GM21723 (cell line): ENCODE measurements at regions not wholly inside any gene's neighbourhood (a gene's known extent, or its start where the extent isn't known, plus 50 kb on each side); places are given as distances from the start of the nearest gene placed in this dataset.
"Not testable (repeated sequence)": the region's sequence is repeated elsewhere in the genome, so short reads cannot be mapped to it uniquely, and the experiment has no call there.

Source experiments
- ATAC-seq: cut with Tn5 transposase; IDR thresholded peaks from one replicate; pipeline ENCODE4 v1.9.1; 2021; ENCODE audit warnings: mild to moderate bottlenecking, moderate library complexity; ENCODE audit not compliant: unreplicated experiment

- ATAC-seq, result no peak
Observed at GRCh38 chr9:15372455-15372854, 50.2 kb upstream of the SNAPC3 start.

DNA sequence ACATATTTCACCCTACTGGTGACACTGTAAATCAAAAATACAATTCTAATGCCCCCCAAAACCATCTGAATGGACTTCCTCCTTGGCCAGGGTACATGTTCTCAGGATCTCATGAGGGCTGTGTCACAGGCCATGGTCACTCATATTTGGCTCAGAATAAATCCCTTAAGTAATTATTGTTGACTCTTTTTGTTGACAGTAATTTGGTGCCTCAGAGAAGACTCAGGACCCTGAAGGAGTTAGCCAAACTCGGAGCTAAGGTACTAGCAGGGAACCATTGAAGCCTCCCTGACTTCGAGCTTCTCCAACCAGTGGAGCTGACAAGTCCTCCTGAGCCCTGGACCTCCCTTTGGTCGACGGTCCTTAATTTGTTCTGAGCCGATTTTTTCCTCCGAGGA, 51.2 kb upstream of the SNAPC3 start:
- ATAC-seq, result no peak

DNA sequence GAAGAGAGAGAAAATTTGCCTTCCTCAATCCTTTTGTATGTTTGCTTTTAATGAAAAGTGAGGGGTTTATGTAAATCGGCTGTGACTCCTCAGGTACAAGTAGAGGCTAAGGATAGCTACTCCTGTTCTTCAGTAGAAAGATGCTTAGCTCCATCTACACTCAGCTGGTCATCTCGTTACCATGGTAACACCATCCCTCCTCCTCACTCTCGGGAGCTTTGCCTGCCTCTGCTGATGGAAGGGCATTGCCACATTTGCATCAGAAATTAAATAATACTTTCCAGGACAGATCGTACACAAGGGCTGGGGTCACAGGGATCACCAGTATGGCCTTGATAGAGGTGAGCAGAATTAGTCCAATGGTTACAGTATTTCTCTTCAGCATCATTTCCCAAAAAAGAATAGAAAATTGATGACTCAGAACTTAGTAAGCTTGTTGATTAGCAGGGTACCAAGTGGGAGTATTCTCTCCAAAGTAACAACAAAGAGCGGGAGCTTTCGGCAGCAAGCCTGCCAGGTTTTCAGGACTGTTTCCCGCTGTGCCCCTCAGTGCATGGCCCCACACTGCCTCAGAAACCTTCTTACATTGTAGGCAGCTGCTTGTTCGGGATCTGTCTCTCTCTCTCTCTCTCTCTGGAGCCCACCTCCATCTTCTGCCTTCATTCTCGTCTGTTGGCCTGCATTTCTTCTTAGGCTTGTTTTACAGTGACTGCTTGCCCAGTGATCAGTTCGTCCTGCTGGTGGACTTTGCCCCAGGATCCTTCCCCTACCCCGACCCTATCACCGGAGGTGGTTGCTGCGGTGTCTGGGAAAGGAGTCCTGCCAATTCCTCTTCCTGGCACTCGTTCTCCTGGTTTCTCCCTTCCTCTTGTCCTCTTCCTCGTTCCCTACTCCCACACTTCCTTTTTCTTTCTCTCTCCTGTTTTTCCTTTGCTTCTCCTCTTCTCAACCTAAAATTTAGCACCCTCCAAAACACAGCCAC, 51.9 kb upstream of the SNAPC3 start:
- no peak for ATAC-seq

DNA sequence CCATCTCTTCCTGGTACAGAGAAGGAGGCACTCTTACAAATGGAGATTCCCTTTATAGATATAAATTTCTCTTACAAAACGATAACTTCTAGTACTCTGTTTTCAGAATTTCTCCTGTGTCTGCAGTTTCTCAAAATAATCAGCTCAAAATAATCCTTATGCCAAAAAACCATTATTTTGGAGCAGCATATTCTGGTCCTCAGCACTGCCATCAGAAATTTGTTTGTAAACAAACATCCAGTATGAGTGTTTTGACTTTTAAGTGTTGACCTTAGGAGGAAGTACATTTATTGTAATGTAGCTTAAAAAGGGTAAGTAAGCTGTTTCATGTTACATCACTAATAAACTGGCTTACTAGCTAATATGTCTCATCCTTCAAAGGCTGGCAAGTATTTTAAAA, 52.8 kb upstream of the SNAPC3 start:
- no peak for ATAC-seq

- no peak for ATAC-seq
Observed at GRCh38 chr9:15369238-15369637, 53.4 kb upstream of the SNAPC3 start.

- not testable (repeated sequence) for ATAC-seq
Observed at GRCh38 chr9:15364975-15365553, 57.6 kb upstream of the SNAPC3 start.

DNA sequence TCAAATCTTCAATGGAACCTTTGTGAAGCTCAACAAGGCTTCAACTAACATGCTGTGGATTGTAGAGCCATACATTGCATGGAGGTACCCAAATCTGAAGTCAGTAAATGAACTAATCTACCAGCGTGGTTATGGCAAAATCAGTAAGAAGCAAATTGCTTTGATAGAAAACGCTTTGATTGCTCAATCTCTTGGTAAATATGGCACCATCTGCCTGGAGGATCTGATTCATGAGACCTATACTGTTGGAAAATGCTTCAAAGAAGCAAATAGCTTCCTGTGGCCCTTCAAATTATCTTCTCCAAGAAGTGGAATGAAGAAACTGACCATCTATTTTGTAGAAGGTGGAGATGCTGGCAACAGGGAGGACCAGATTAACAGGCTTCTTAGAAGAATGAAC, 54.7 kb upstream of the TTC39B start:
- ATAC-seq, result no peak

- peak; percentile 94 for ATAC-seq
Observed at GRCh38 chr9:15357050-15357653, 50.1 kb upstream of the TTC39B start.
